AG09319 (cell line): ENCODE measurements at regions not wholly inside any gene's neighbourhood (a gene's known extent, or its start where the extent isn't known, plus 50 kb on each side); places are given as distances from the start of the nearest gene placed in this dataset.

Experiments used
- DNase-seq: peaks from one replicate; pipeline ENCODE4 v3.0.0-alpha.2; 2010; ENCODE audit warnings: low read depth; ENCODE audit errors: extremely low read depth
- TF ChIP-seq, protein P1 (sequence below): IDR thresholded peaks from 2 replicates; pipeline ENCODE4 v1.5.1; 2011; ENCODE audit warnings: low read depth, mild to moderate bottlenecking, inconsistent platforms, low read length, moderate library complexity

DNA sequence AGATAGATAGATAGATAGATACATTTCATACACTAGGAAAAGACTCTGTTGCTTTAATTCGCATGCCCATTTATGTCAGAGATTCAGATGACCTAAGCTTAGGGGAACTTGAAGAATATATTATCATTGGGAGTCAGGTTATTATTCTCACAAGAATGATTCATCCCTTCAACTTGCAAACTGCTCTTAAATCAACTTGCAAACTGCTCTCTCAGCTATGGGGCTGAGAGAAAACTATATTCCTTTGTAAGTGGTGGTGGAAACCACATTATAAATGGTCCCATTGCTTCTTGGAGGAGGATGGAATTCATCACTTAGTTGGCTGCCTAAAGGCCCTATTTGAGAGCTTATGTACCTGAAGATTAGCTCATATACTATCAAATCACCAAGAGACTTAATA, 160.9 kb upstream of the STAC start:
- no peak for DNase-seq
- TF ChIP-seq, protein P1, sequence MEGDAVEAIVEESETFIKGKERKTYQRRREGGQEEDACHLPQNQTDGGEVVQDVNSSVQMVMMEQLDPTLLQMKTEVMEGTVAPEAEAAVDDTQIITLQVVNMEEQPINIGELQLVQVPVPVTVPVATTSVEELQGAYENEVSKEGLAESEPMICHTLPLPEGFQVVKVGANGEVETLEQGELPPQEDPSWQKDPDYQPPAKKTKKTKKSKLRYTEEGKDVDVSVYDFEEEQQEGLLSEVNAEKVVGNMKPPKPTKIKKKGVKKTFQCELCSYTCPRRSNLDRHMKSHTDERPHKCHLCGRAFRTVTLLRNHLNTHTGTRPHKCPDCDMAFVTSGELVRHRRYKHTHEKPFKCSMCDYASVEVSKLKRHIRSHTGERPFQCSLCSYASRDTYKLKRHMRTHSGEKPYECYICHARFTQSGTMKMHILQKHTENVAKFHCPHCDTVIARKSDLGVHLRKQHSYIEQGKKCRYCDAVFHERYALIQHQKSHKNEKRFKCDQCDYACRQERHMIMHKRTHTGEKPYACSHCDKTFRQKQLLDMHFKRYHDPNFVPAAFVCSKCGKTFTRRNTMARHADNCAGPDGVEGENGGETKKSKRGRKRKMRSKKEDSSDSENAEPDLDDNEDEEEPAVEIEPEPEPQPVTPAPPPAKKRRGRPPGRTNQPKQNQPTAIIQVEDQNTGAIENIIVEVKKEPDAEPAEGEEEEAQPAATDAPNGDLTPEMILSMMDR, result no peak

DNA sequence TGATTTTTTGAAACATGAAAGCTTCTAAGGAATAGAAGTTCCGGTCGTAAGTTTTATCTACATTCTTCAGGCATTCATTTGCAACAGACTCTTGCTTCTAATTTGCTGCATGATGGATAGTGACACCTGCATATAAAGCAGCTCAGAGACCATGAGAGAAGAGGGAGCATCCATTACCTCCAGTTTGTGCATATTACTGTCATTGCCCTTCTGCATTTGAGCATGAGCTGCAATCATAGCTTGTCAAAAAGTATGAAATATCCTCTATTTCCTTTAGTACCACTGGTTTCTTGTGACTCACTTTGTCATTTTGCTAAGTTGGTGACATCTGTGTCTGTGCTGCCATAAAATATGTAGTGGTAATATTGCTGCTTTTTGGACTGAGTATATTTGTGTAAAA, 160.1 kb upstream of the STAC start:
- TF ChIP-seq, protein P1, result no peak
- DNase-seq, result no peak

DNA sequence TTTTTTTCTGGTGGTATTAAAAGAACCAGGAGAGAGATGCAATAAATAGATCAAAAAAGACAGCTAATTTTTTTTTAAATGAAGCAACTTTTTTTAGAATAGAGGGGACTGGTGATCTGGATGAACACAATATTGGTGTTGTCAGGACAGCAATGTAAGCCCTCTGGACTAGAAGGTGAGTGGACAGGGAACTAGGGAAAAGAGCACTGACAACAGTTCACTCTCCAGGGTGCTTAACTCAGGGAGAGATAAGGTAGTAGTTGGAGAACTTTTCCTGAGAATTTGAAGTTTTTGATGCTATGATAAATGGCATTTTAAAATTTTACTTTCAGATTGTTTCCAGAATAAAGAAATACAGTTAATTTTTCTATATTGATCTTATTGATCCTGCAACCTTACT, 158.3 kb upstream of the STAC start:
- TF ChIP-seq, protein P1, result no peak
- DNase-seq, result no peak

DNA sequence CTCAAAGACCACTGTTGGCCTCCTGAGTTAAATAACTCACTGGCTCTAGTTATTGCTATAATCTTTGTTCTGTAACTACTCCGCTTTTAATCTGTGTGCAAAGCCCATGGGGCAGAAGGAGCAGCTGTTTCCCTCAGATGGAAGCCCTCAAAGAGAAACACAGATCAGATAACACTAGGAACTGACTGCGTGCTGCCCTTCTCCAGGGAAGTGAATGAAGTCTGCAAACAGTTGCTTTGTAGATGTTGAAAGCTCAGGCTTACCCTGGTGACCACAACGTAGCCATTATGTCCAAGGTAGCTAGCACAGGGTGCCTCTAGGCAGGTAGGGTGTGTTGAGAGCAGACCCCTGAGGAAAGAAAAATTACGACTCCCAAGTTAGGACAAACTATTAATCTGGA, 152.3 kb upstream of the STAC start:
- no peak for DNase-seq
- TF ChIP-seq, protein P1, result no peak

DNA sequence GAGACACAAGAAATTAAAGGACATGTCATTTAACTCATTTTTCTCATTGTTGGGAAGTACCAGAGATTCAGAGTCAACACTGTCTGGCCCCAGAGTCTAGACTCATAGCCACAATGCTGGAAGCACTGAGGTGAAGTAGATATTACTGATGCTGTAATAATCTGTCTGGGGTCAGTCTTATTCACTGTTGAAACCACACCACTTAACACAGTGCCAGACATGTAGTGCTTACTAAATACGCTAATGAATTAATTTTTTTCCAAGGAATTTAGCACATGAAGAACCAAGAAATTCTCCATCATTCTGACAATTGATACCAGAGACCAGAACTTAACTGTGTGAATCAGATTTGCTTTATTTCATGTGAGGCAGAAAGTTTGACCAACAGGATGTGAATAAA, 150.8 kb upstream of the STAC start:
- DNase-seq, result no peak
- TF ChIP-seq, protein P1, result no peak

DNA sequence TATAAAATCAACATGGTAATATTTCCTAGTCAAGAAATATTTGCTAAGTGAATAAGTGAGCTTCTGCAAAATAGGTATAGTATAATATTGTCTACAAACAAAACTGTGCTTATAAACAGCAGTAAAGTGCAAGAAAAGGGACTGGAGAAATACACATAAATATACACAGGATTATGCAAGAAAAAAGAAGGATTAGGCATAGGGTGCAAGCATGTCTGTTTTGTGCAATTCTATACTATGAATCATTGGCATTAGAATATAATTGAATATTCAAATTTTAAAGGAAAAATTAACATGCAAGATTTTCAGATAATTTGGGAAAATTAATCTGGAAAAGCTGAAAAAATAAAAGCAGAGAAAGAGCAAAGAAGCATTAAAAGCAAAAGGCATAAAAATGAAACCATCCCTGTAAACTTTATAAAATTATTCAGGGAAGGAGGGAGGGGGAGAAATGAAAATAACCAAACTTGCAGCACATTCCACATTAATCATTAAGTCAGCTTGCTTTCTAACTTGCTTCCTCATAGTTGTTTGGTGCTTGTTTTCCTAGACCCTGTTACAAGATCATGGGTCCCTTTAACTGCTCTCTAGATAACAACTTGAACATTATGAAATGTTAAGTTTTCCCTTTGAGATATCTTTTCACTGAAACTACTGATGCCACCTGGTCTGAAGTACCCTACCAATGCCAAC, 147.4 kb upstream of the STAC start:
- DNase-seq, result no peak
- TF ChIP-seq, protein P1, result no peak

DNA sequence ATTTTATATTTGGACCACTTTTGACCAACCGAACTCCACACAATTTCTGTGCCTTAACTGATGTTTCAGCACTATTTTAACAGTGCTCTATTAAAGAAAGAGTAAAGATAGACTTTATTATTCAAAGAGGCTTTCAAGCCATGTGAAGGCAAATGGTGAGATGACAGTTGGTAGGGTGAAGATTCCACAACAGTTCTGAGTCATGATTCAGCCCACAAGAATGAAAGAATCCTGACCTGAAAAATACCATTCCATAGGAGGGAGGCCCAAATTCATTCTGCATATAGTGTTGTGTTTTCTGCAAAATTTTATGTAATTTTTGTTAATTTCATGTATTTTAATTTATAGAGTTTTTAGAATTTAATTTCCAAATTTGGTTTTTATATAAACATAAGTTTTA, 135.6 kb upstream of the STAC start:
- TF ChIP-seq, protein P1, result no peak
- DNase-seq, result no peak
